ENCODE measurements at regions not wholly inside any gene's neighbourhood (a gene's known extent, or its start where the extent isn't known, plus 50 kb on each side); places are given as distances from the start of the nearest gene placed in this dataset.

GRCh38 chr18:73556904-73557303 is 590.7 kb downstream of the FBXO15 start:
- H3K27me3 ChIP-seq (ENCODE audit: control insufficient read depth in 2 of 2, insufficient read depth in 2 of 2, low read length in 2 of 2), result no peaks in the 10 kb centered on the region
- H4K20me1 ChIP-seq (ENCODE audit: insufficient read depth, low read length), result no peaks in the 10 kb centered on the region
- no peaks in the 10 kb centered on the region for H3K36me3 ChIP-seq (replicated peaks in 1 of 2; ENCODE audit: control insufficient read depth in 1 of 2, insufficient read depth in 2 of 2, low read length in 2 of 2)
- H3K36me3 Mint-ChIP-seq, result no peaks in the 10 kb centered on the region
- 90% methylated on average over 2 of the region's 4 CpGs for WGBS (ENCODE audit: insufficient coverage)
- H3K4me3 Mint-ChIP-seq, result no peak overlapping the region
- H3K4me1 ChIP-seq (ENCODE audit: control insufficient read depth in 1 of 2, insufficient read depth in 2 of 2, low read length in 2 of 2), result no peaks in the 10 kb centered on the region
- no peak overlapping the region for H3K27ac ChIP-seq (ENCODE audit: low read depth in 1 of 2, low read length in 2 of 2)
- peaks cover 0 to 3% (median 1%) of the 10 kb centered on the region in 7 donors for H3K9me3 Mint-ChIP-seq
- no peak overlapping the region for H3K27ac Mint-ChIP-seq
- H3K4me1 Mint-ChIP-seq, result no peaks in the 10 kb centered on the region
- H3K4me3 ChIP-seq (replicated peaks in 1 of 3; ENCODE audit: low read depth in 2 of 3, low read length in 3 of 3), result no peak overlapping the region
- no peaks in the 10 kb centered on the region for H3K9me3 ChIP-seq (replicated peaks in 1 of 2; ENCODE audit: control insufficient read depth in 1 of 2, insufficient read depth in 1 of 2, low read length in 2 of 2)
- no peaks in the 10 kb centered on the region for H3K79me2 ChIP-seq (ENCODE audit: insufficient read depth, low read length)
- DNase-seq, result no peak
- no peak for TF ChIP-seq CTCF (IDR thresholded peaks at IDR 0.05)
- H3K27me3 Mint-ChIP-seq (ENCODE audit: low read depth in 3 of 3), result no peaks in the 10 kb centered on the region
- no peak overlapping the region for H3K4me2 ChIP-seq (replicated peaks; ENCODE audit: extremely low read depth, low read length, poor library complexity, severe bottlenecking)
- intact Hi-C loops (cut with micrococcal nuclease), result no loop called here
- no peak overlapping the region for H3K9ac ChIP-seq (ENCODE audit: insufficient read depth, low read length, poor library complexity, severe bottlenecking)
- H2AFZ ChIP-seq (ENCODE audit: insufficient read depth, low read depth, low read length, poor library complexity, severe bottlenecking), result no peak overlapping the region

- Histone ChIP-seq H3K9ac (ENCODE audit: insufficient read depth, low read length, poor library complexity, severe bottlenecking) (no peak overlapping the region), H3K79me2 (ENCODE audit: insufficient read depth, low read length) (no peaks in the 10 kb centered on the region), H3K36me3 (replicated peaks in 1 of 2; ENCODE audit: control insufficient read depth in 1 of 2, insufficient read depth in 2 of 2, low read length in 2 of 2) (no peaks in the 10 kb centered on the region), H3K27ac (ENCODE audit: low read depth in 1 of 2, low read length in 2 of 2) (no peak overlapping the region), H4K20me1 (ENCODE audit: insufficient read depth, low read length) (no peaks in the 10 kb centered on the region), H3K9me3 (replicated peaks in 1 of 2; ENCODE audit: control insufficient read depth in 1 of 2, insufficient read depth in 1 of 2, low read length in 2 of 2) (no peaks in the 10 kb centered on the region), H3K4me1 (ENCODE audit: control insufficient read depth in 1 of 2, insufficient read depth in 2 of 2, low read length in 2 of 2) (no peaks in the 10 kb centered on the region), H3K4me3 (replicated peaks in 1 of 3; ENCODE audit: low read depth in 2 of 3, low read length in 3 of 3) (no peak overlapping the region), H3K4me2 (replicated peaks; ENCODE audit: extremely low read depth, low read length, poor library complexity, severe bottlenecking) (no peak overlapping the region), H2AFZ (ENCODE audit: insufficient read depth, low read depth, low read length, poor library complexity, severe bottlenecking) (no peak overlapping the region), H3K27me3 (ENCODE audit: control insufficient read depth in 2 of 2, insufficient read depth in 2 of 2, low read length in 2 of 2) (no peaks in the 10 kb centered on the region)
- no peak overlapping the region for H3K4me3 Mint-ChIP-seq
- no peak overlapping the region for H3K27ac Mint-ChIP-seq
- WGBS (ENCODE audit: insufficient coverage), result 100% methylated on average over 1 of the region's 5 CpGs
- H3K27me3 Mint-ChIP-seq (ENCODE audit: low read depth in 3 of 3), result peaks cover 0 to 2% (median 0%) of the 10 kb centered on the region in 3 donors
- H3K4me1 Mint-ChIP-seq, result no peaks in the 10 kb centered on the region
- intact Hi-C loops (cut with micrococcal nuclease), result no loop called here
- no peaks in the 10 kb centered on the region for H3K36me3 Mint-ChIP-seq
- no peak for TF ChIP-seq CTCF (IDR thresholded peaks at IDR 0.05)
- no peak for DNase-seq
- H3K9me3 Mint-ChIP-seq, result peaks cover 0 to 4% (median 1%) of the 10 kb centered on the region in 7 donors
Observed at GRCh38 chr18:73552171-73552570, 595.5 kb downstream of the FBXO15 start.

All from CD14-positive monocyte (primary cell).